Kidney (tissue), 13 donors: ENCODE measurements at regions not wholly inside any gene's neighbourhood (a gene's known extent, or its start where the extent isn't known, plus 50 kb on each side); places are given as distances from the start of the nearest gene placed in this dataset.
"Not testable (repeated sequence)": the region's sequence is repeated elsewhere in the genome, so short reads cannot be mapped to it uniquely, and the experiment has no call there.

ENCODE experiments used
- DNase-seq, 5 donors: peaks; one replicate each; pipeline ENCODE4 v3.0.0-alpha.2; 2013 to 2020
- FAIRE-seq: peaks from 2 replicates; lab custom pipeline; 2012; peaks lifted over from hg19 to GRCh38; lab: Jason Lieb, UNC
- H3K27ac ChIP-seq, 2 donors: one replicate each; pipeline ENCODE4 v1.7.0; 2013; ENCODE audit warnings: low read depth in 2 of 2, low read length in 2 of 2, inconsistent platforms in 1 of 2
- H3K27me3 ChIP-seq: one replicate; pipeline ENCODE4 v1.7.1; 2013; ENCODE audit warnings: low read length, inconsistent platforms; ENCODE audit not compliant: control insufficient read depth, insufficient read depth
- H3K36me3 ChIP-seq, 3 donors: one replicate each; pipeline versions ENCODE4 v1.7.0 to v1.7.1; 2013; ENCODE audit warnings: low read length in 3 of 3, control low read depth in 1 of 3, inconsistent platforms in 1 of 3; ENCODE audit not compliant: insufficient read depth in 3 of 3, control insufficient read depth in 2 of 3
- H3K4me1 ChIP-seq, 3 donors: one replicate each; pipeline versions ENCODE4 v1.7.0 to v1.7.1; 2013; ENCODE audit warnings: low read length in 3 of 3, inconsistent platforms in 1 of 3, low read depth in 1 of 3; ENCODE audit not compliant: control insufficient read depth in 2 of 3, insufficient read depth in 2 of 3
- H3K4me3 ChIP-seq, 3 donors: one replicate each; pipeline versions ENCODE4 v1.7.0 to v1.8.1; 2013; ENCODE audit warnings: low read length in 3 of 3, control low read depth in 1 of 3, inconsistent platforms in 1 of 3
- H3K9ac ChIP-seq, 3 donors: one replicate each; pipeline versions ENCODE4 v1.7.0 to v1.7.1; 2013; ENCODE audit warnings: low read length in 3 of 3, control low read depth in 1 of 3, inconsistent platforms in 1 of 3
- H3K9me3 ChIP-seq, 3 donors: one replicate each; pipeline versions ENCODE4 v1.7.0 to v1.7.1; 2013; ENCODE audit warnings: low read length in 3 of 3, control low read depth in 1 of 3, inconsistent platforms in 1 of 3; ENCODE audit not compliant: control insufficient read depth in 2 of 3, insufficient read depth in 1 of 3
- intact Hi-C: fragments of 100-400 bp; cut with DNase I; formaldehyde crosslinking; loops from one replicate; pipeline ENCODE4 v1.11.1; 2022
- TF ChIP-seq, protein P1 (sequence below): IDR thresholded peaks from 3 replicates; pipeline ENCODE4 v1.5.1; 2012; ENCODE audit warnings: mild to moderate bottlenecking, moderate library complexity, borderline replicate concordance; ENCODE audit not compliant: insufficient read depth; ENCODE audit errors: extremely low read depth
- donor health status: control.
- donor health status: control.
- donor health status: control.
- donor health status: control.
- donor health status: control.
- donor health status: DM: yes; HTN: yes; CAD: no.
- donor health status: Normal renal cell carcinoma (clear cell type).

DNA sequence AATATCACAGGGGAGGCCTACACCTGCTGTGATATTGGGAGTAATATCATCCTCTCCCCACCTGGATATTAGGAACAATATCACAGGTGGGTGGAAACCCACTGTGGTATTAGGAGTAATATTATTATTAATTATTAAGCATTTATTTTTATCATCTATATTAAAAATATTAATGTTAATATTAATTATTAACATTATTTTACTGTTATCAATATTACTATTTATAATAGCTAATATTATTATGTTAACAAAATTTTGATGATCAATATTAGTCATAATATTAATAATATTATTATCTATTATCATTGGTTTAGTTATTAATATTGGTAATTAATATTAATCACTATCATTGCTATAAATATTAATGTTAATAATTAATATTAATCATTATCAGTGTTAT, 161.1 kb upstream of the API5 start:
- FAIRE-seq, result peak; percentile 97
- DNase-seq, result no peak

DNA sequence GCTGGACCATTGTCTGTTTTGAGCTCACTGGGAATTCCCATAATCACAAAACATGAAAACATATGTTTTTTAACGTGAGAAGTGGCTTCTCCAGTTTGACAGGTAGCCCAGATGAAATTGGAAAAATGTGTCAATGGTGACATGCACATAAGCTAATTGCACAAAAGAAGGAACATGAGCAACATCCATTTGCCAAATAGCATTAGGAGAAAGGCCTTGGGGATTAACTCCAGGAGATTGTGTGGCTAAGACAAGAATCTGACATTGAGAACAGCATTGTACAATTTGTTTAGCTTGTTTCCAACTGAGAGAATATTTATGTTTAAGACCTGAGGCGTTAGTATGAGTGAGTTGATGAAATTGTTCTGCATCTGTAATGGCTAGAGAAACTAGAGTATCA, 147.0 kb upstream of the API5 start:
- intact Hi-C loops, result no loop called here
- TF ChIP-seq, protein P1, sequence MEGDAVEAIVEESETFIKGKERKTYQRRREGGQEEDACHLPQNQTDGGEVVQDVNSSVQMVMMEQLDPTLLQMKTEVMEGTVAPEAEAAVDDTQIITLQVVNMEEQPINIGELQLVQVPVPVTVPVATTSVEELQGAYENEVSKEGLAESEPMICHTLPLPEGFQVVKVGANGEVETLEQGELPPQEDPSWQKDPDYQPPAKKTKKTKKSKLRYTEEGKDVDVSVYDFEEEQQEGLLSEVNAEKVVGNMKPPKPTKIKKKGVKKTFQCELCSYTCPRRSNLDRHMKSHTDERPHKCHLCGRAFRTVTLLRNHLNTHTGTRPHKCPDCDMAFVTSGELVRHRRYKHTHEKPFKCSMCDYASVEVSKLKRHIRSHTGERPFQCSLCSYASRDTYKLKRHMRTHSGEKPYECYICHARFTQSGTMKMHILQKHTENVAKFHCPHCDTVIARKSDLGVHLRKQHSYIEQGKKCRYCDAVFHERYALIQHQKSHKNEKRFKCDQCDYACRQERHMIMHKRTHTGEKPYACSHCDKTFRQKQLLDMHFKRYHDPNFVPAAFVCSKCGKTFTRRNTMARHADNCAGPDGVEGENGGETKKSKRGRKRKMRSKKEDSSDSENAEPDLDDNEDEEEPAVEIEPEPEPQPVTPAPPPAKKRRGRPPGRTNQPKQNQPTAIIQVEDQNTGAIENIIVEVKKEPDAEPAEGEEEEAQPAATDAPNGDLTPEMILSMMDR, result no peak
- Histone ChIP-seq H3K4me1 (no peaks in the 10 kb centered on the region), H3K9ac (no peak overlapping the region), H3K36me3 (no peaks in the 10 kb centered on the region), H3K27me3 (no peaks in the 10 kb centered on the region), H3K9me3 (peaks cover 0 to 2% (median 0%) of the 10 kb centered on the region in 3 donors), H3K4me3 (no peak overlapping the region), H3K27ac (no peak overlapping the region)
- FAIRE-seq (no peak), DNase-seq (no peak)

More for the DNA sequence above, 161.1 kb upstream of the API5 start:
- TF ChIP-seq, protein P1, result no peak
- H3K36me3 ChIP-seq, result no peaks in the 10 kb centered on the region
- intact Hi-C loops, result no loop called here
- H3K9ac ChIP-seq, result no peak overlapping the region
- H3K27me3 ChIP-seq, result no peaks in the 10 kb centered on the region
- H3K9me3 ChIP-seq, result peaks cover 0 to 4% (median 0%) of the 10 kb centered on the region in 3 donors
- H3K4me3 ChIP-seq, result no peak overlapping the region
- H3K4me1 ChIP-seq, result no peaks in the 10 kb centered on the region
- H3K27ac ChIP-seq, result no peak overlapping the region

DNA sequence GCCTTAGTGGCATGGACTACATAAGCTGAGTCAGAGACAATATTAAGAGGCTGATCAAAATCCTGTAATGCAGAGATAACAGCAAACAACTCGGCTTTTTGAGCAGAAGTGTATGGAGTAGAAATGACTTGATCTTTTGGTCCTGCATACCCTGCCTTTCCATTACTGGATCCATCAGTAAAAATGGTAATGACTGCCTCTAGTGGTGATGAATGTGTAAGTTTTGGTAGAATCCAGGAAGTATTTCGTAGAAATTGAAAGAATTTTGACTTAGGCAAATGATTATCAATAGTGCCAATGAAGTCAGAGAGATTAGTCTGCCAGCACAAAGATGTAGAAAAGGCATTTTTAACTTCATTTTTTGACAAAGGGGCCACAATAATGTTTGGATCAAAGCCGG, 146.4 kb upstream of the API5 start:
- H3K9ac ChIP-seq, DNase-seq, H3K4me1 ChIP-seq, H3K36me3 ChIP-seq, H3K4me3 ChIP-seq, H3K27me3 ChIP-seq, intact Hi-C loops, H3K9me3 ChIP-seq, H3K27ac ChIP-seq, FAIRE-seq: not testable (repeated sequence)

GRCh38 chr11:43168241-43168640, 143.6 kb upstream of the API5 start:
- FAIRE-seq, H3K9ac ChIP-seq, intact Hi-C loops, H3K36me3 ChIP-seq, H3K27me3 ChIP-seq, DNase-seq, H3K27ac ChIP-seq, H3K4me1 ChIP-seq, H3K9me3 ChIP-seq, H3K4me3 ChIP-seq: not testable (repeated sequence)

DNA sequence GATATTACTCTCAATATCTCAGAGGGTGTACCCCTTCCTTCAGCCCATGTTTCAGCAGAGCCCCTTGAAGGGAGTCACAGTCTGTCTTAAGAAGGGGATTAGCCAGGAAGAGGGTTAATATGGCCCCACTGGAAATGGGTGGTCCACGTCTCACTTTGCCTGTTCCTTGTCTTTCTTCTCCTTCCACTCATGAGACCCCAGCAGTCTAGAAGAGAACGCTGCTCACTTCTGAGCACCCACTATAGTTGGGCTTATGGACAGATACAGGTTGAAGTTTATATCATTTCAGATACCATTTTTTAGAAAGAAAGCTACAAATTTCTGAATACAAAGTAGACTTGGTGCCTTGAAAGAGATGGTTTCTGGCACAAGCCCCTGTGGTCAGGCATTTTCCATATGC, 139.3 kb upstream of the API5 start:
- H3K9me3 ChIP-seq, result peaks cover 0 to 2% (median 0%) of the 10 kb centered on the region in 3 donors
- H3K27me3 ChIP-seq, result no peaks in the 10 kb centered on the region
- DNase-seq (no peak), FAIRE-seq (no peak)
- H3K9ac ChIP-seq, result no peak overlapping the region
- intact Hi-C loops, result no loop called here
- TF ChIP-seq, protein P1, result no peak
- H3K36me3 ChIP-seq, result no peaks in the 10 kb centered on the region
- no peak overlapping the region for H3K27ac ChIP-seq
- no peaks in the 10 kb centered on the region for H3K4me1 ChIP-seq
- H3K4me3 ChIP-seq, result no peak overlapping the region
